Peyer's patch (tissue), 4 donors: ENCODE measurements at regions not wholly inside any gene's neighbourhood (a gene's known extent, or its start where the extent isn't known, plus 50 kb on each side); places are given as distances from the start of the nearest gene placed in this dataset.
"Not testable (repeated sequence)": the region's sequence is repeated elsewhere in the genome, so short reads cannot be mapped to it uniquely, and the experiment has no call there.

Experiments used
- CTCF ChIP-seq, 6 experiments: fragments of 450-650 bp in 4 of 6; fragments of 200-600 bp in 2 of 6; sonication (generic) in 1 of 6; IDR thresholded peaks; one replicate each; pipeline ENCODE4 v1.5.1; 2017 to 2019; ENCODE audit warnings: antibody characterized with exemption in 6 of 6, mild to moderate bottlenecking in 3 of 6, moderate library complexity in 1 of 6
- POLR2A ChIP-seq, 2 donors: fragments of 450-650 bp; IDR thresholded peaks; one replicate each; pipeline ENCODE4 v1.5.1; 2017; ENCODE audit warnings: antibody characterized with exemption in 2 of 2, mild to moderate bottlenecking in 2 of 2, moderate library complexity in 2 of 2

- TF ChIP-seq CTCF, POLR2A (IDR thresholded peaks at IDR 0.05): not testable (repeated sequence)
These were observed 95.3 kb upstream of the ZNF322 start for GRCh38 chr6:26754801-26755200.
